Hepatocyte (in vitro differentiated cells): ENCODE measurements at regions not wholly inside any gene's neighbourhood (a gene's known extent, or its start where the extent isn't known, plus 50 kb on each side); places are given as distances from the start of the nearest gene placed in this dataset.

Experiments used
- DNase-seq: peaks from one replicate; pipeline ENCODE4 v3.0.0-alpha.2; 2016; ENCODE audit warnings: low spot score
- H2AFZ ChIP-seq: fragments of 200-600 bp; sonication (generic); 2 replicates; pipeline ENCODE4 v1.6.0; 2016; ENCODE audit warnings: antibody characterized with exemption, mild to moderate bottlenecking
- H3K27ac ChIP-seq: fragments of 200-600 bp; sonication (generic); 2 replicates; pipeline ENCODE4 v1.5.1; 2016; ENCODE audit warnings: mild to moderate bottlenecking
- H3K27me3 ChIP-seq: fragments of 200-600 bp; sonication (generic); 2 replicates; pipeline ENCODE4 v1.6.1; 2016
- H3K36me3 ChIP-seq: fragments of 200-600 bp; sonication (generic); replicated peaks from 2 replicates; pipeline ENCODE4 v1.5.1; 2016; ENCODE audit warnings: low read depth; ENCODE audit not compliant: insufficient read depth
- H3K4me1 ChIP-seq: fragments of 200-600 bp; sonication (generic); 2 replicates; pipeline ENCODE4 v1.5.1; 2016; ENCODE audit warnings: mild to moderate bottlenecking, moderate library complexity; ENCODE audit not compliant: insufficient read depth
- H3K4me2 ChIP-seq: fragments of 200-600 bp; sonication (generic); 2 replicates; pipeline ENCODE4 v1.6.0; 2016
- H3K4me3 ChIP-seq: fragments of 200-600 bp; sonication (generic); 2 replicates; pipeline ENCODE4 v1.5.1; 2016; ENCODE audit warnings: mild to moderate bottlenecking
- H3K79me2 ChIP-seq: fragments of 200-600 bp; sonication (generic); 2 replicates; pipeline ENCODE4 v1.6.0; 2017; ENCODE audit warnings: mild to moderate bottlenecking
- H3K9me2 ChIP-seq: fragments of 200-600 bp; sonication (generic); replicated peaks from 2 replicates; pipeline ENCODE4 v1.6.0; 2017; ENCODE audit warnings: mild to moderate bottlenecking; ENCODE audit not compliant: insufficient read depth
- H3K9me3 ChIP-seq: fragments of 200-600 bp; sonication (generic); 2 replicates; pipeline ENCODE4 v1.5.1; 2016; ENCODE audit warnings: low read depth, mild to moderate bottlenecking
- H4K20me1 ChIP-seq: fragments of 200-600 bp; sonication (generic); 2 replicates; pipeline ENCODE4 v1.6.0; 2016; ENCODE audit warnings: mild to moderate bottlenecking; ENCODE audit not compliant: insufficient read depth, poor library complexity, severe bottlenecking
- CTCF ChIP-seq: fragments of 200-600 bp; sonication (generic); IDR thresholded peaks from 2 replicates; pipeline ENCODE4 v1.5.1; 2016; ENCODE audit warnings: antibody characterized with exemption, mild to moderate bottlenecking; ENCODE audit not compliant: poor library complexity
- EZH2 ChIP-seq: fragments of 200-600 bp; sonication (generic); IDR thresholded peaks from 2 replicates; pipeline ENCODE4 v1.6.1; 2016; ENCODE audit warnings: antibody characterized with exemption, mild to moderate bottlenecking, borderline replicate concordance
- EZH2phosphoT487 ChIP-seq: fragments of 200-600 bp; sonication (generic); IDR thresholded peaks from one replicate; pipeline ENCODE4 v1.6.1; 2018; ENCODE audit warnings: antibody characterized with exemption, mild to moderate bottlenecking, low read depth, moderate library complexity; ENCODE audit not compliant: unreplicated experiment, severe bottlenecking
- WGBS: methylation state at CpG from one replicate; pipeline ENCODE4 v1.1.6; 2016; ENCODE audit warnings: low lambda C conversion rate; ENCODE audit errors: missing lambda C conversion rate; 5-methylcytosine and 5-hydroxymethylcytosine counted together

- Histone ChIP-seq H3K4me2 (no peak overlapping the region), H3K9me3 (no peaks in the 10 kb centered on the region), H3K27ac (no peak overlapping the region), H3K79me2 (no peaks in the 10 kb centered on the region), H3K4me3 (no peak overlapping the region), H3K36me3 (no peaks in the 10 kb centered on the region), H3K9me2 (no peaks in the 10 kb centered on the region), H3K27me3 (no peaks in the 10 kb centered on the region), H3K4me1 (peaks cover 5% of the 10 kb centered on the region), H4K20me1 (no peaks in the 10 kb centered on the region), H2AFZ (no peak overlapping the region)
- WGBS, result 81% methylated on average over 3 of the region's 3 CpGs
- DNase-seq, result no peak
- TF ChIP-seq EZH2 (no peak), CTCF (no peak)
Measured at GRCh38 chr5:30608501-30608900, 585.0 kb upstream of the CDH6 start.

GRCh38 chr5:30607301-30607894, 586.1 kb upstream of the CDH6 start:
- 36% methylated on average over 3 of the region's 3 CpGs for WGBS
- no peaks in the 10 kb centered on the region for H3K79me2 ChIP-seq
- H3K4me3 ChIP-seq, result no peak overlapping the region
- H3K36me3 ChIP-seq, result no peaks in the 10 kb centered on the region
- H3K9me3 ChIP-seq, result no peaks in the 10 kb centered on the region
- peaks cover 5% of the 10 kb centered on the region for H3K4me1 ChIP-seq
- no peak for TF ChIP-seq EZH2
- TF ChIP-seq CTCF, result no peak
- no peak for TF ChIP-seq EZH2phosphoT487
- no peak overlapping the region for H3K27ac ChIP-seq
- no peaks in the 10 kb centered on the region for H3K9me2 ChIP-seq
- H4K20me1 ChIP-seq, result no peaks in the 10 kb centered on the region
- no peak overlapping the region for H2AFZ ChIP-seq
- no peaks in the 10 kb centered on the region for H3K27me3 ChIP-seq
- no peak overlapping the region for H3K4me2 ChIP-seq
- no peak for DNase-seq

GRCh38 chr5:30605693-30606268, 587.7 kb upstream of the CDH6 start:
- peak; percentile 86 for TF ChIP-seq EZH2phosphoT487
- no peak for TF ChIP-seq CTCF
- Histone ChIP-seq H2AFZ (no peak overlapping the region), H3K36me3 (no peaks in the 10 kb centered on the region), H3K9me3 (no peaks in the 10 kb centered on the region), H3K27me3 (no peaks in the 10 kb centered on the region), H3K79me2 (no peaks in the 10 kb centered on the region), H3K27ac (no peak overlapping the region), H3K4me3 (no peak overlapping the region), H4K20me1 (no peaks in the 10 kb centered on the region), H3K4me1 (peaks cover 9% of the 10 kb centered on the region), H3K9me2 (no peaks in the 10 kb centered on the region), H3K4me2 (no peak overlapping the region)
- 59% methylated on average over 2 of the region's 2 CpGs for WGBS
- peak; percentile 19 for DNase-seq
